OCI-M1 (cell line): ENCODE measurements at regions not wholly inside any gene's neighbourhood (a gene's known extent, or its start where the extent isn't known, plus 50 kb on each side); places are given as distances from the start of the nearest gene placed in this dataset.

ENCODE experiments used
- DNase-seq: peaks from one replicate; lab custom pipeline; 2025; lab: John Stamatoyannopoulos, UW

DNA sequence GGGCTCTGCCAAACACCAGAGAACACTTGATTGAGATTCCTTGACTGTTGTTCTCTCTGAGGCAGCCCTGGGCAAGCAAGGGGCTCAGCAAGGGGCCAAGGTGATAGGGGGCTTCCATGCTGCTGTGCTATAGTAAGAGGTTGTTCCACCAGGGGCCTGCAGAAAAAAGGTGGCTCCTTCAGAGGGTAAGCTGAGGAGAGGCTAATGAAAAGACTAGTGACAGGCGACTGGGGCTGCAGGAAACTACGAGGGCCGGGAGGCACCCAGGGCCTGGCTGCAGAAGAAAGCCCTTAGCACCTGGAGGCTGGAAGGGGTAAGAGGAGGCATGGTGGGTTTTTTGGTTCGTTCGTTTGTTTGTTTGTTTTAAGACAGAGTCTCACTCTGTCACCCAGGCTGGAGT, 88.0 kb upstream of the CTNNA1 start:
- DNase-seq, result no peak

DNA sequence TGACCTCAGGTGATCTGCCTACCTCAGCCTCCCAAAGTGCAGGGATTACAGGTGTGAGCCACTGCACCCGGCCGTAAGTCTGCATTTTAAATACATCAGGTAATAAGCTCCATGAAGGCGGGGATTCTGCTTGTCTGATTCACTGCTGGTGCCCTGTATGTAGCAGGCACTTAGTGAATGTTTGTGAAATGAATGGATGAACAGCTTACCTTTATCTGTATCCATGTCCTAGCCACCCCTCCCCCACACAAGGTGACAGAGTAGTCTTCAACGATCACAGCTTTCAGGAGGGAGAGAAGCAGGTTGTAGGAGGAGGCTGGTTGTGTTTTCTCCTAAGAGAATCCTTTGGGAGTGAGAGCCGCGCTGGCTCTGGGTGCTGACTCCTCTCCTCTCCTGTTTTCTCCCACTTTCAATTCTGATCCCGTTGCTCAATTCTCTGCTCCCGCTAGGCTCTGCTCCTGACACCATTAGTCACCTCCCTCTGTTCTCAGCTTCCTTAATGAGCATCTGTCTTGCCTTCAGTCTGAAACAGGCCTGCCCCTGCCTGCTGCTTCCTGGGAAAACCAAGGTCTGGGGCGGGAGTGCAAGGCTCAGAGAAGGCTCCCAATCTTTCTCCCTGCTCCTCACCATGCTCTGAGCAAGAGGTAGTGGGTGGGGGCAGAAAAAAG, 88.8 kb upstream of the CTNNA1 start:
- DNase-seq, result no peak

DNA sequence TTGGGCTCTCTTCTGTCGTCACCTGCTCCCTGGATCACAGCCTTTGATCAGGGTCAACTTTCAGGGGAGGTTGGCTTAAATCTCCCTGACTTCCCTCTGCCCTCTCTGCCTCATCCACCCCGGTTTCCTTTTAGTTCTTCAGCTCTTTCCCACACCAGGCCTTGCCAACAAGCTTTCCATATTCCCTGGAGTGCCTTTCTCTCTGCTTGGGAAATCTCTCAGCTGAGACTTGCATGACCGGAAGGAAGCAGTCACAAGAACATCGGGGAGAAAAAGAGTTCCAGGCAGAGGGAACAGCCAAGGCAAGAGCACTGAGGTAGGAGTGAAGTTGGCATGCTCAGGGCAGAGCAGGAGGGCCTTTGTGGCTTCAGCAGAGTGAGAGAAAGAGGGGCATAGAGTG, 88.4 kb upstream of the HSPA9 start:
- no peak for DNase-seq

- DNase-seq, result peak; percentile 31
Observed at GRCh38 chr5:138663009-138663408, 87.8 kb upstream of the HSPA9 start.

DNA sequence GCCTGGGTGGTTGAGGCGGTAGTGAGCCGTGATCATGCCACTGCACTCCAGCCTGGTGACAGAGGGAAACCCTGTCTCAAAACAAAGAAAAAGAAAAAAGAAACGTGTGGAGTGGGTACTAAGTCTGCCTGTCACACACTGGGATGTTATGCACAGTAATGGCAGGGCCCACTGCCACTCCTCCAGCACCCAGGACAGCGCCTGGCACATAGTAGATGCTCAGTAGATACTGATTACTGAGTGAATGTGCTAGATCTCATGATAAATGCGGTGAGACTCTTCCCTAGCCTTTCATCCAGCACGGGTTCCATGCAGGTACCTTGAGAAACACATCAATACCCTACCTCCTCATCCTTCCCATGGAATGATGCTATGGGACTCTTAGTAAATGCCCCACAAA, 87.4 kb upstream of the HSPA9 start:
- peak; percentile 31 for DNase-seq

DNA sequence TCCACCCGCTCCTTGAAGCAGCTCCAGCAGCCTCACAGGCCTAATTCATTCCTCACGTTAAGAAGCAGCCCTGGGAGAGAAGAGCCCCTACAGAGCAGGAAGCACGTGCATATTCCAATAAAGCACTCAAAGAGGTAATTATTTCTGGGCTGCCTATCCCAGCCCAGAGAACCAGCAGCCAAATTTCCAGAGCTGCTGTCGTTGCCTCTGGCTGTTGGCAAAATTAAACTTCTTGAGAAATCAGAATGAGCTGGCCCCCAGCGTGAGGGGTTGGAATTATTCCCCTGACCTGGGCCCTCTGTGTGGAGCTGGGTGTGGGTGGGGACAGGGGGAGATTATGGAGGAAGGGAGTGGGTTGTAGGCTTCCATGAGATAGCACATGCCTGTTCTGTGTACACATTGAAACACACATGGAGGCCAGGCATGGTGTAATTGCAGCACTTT, 86.8 kb upstream of the HSPA9 start:
- no peak for DNase-seq

GRCh38 chr5:138661291-138661960, 86.2 kb upstream of the HSPA9 start:
- DNase-seq, result no peak

DNA sequence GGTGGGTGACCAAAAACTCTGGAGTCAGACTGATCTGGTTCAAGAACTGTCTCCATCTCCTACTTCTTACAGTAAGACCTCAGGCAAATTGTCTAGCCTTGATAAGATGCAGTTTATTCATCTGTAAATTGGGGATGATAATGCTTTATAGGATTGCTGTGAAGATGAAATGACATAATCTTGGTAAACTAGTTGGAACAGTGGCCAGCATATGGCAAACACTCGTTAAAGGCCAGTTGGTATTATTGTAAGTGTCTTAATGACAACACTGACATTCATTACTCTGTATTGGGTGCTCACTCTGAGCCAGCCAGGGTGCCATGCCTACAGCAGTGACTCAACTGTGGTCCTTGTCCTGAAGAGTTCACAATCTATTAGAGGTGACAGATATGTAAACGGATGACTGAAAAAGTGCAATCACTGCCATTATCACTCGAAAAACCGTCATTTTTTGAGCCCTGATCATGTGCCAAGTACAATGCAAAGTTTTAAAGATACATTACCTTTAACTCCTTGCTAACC, 84.9 kb upstream of the HSPA9 start:
- no peak for DNase-seq

- no peak for DNase-seq
Observed at GRCh38 chr5:138659561-138659960, 84.4 kb upstream of the HSPA9 start.

DNA sequence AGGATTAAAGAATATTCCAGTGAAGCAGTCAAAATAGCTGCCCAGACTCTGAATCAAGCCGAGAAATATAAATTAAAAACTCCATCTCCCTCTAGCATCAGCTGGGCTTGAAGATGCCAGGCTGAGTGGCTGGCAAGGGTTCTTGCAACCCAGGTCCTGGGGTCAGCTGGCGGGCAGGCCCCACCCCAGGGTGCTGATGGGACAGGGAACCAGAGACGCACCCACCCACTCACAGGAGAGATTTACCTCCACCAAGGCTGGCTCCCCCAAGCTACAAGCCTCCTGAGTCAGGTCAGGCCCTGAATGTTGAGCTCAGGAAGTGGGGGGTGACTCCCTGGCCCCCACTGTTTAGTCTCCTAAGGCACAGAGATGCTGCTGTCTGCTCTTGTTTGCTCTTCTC, 83.9 kb upstream of the HSPA9 start:
- no peak for DNase-seq

DNA sequence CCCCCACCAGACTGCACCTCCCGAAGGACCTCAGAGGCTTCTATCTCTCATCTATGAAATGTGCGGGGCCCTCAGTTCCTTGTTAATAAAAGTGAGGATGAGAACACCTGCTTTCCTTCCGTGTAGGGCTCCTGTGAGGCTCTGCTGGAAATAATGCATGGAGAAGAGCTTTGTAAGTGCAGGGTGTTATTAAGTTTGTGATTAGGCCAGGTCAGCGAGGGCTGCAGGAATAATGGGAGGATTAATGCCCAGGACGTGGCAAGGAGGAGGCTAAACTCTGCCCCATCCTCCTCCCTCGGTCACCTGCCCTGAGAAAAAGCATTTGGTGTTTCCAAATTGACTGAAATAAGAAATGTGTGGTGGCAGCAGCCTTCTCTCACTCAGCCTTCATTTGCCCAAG, 83.5 kb upstream of the HSPA9 start:
- DNase-seq, result no peak

- no peak for DNase-seq
Observed at GRCh38 chr5:138657360-138657759, 82.2 kb upstream of the HSPA9 start.

GRCh38 chr5:138656916-138657315, 81.7 kb upstream of the HSPA9 start:
- no peak for DNase-seq

DNA sequence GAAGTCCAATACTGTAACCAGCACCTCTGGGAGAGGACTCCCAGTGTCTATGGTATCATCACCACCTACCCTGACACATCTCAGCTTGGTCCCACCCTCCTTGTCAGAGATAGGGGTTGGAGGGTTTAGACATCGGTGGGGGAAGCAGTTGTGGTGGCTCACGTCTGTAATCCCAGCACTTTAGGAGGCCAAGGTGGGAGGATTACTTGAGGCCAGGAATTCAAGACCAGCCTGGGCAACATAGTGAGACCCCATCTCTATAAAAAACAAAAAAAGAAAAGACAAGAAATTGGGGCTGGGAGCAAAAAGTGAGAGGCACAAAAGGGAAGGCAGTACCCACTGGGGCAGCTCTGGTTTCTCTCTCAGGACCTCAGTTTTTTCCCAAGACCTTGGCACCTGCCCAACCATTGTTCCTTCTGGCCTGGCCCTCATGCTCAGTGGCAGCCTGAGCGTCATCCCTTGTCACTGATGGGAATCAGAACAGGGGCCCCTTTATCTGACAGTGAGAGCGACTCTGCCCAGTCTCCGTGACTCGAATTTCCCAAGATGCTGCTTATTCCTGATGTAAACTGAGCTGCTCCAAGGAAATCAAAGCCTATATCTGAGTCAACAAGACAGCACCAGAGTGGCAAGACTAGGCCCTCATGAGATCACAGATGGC, 80.5 kb upstream of the HSPA9 start:
- DNase-seq, result no peak

- DNase-seq, result peak; percentile 83
Observed at GRCh38 chr5:138654281-138654867, 79.2 kb upstream of the HSPA9 start.

DNA sequence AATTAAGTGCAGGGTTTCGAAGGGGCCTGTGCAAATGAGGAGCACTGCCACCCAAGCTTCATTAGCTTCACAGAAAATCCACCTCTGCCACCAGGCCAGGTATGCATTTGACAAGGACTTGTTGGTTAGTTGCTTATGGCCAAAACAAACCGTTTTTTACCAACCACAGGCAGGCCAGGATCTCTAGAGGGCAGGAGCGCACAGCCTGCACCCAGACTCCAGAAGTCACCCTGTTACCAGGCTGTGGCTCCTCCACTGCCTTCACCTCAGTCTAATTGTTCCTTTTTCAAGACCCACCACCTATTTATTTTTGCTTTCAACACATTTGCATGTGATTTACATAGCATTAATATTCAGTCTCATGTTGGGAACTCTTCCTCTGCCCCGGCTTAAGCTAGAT, 78.3 kb upstream of the HSPA9 start:
- DNase-seq, result peak; percentile 51

DNA sequence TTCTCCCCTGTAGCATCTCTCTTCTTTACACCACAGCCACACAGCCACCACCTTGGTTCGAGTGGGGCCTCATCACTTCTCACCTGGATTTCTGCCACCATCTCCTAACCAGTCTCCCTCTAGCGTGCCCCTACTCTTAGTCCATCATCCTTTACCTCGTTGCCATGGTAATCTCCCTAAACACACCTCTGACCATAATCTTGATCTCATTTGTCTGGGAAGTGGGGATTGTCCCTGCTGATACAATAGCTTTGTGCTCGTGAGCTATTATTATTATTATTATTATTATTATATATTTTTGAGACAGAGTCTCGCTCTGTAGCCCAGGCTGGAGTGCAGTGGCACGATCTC, 76.5 kb upstream of the HSPA9 start:
- DNase-seq, result no peak

- DNase-seq, result no peak
Observed at GRCh38 chr5:138651058-138651766, 76.0 kb upstream of the HSPA9 start.

DNA sequence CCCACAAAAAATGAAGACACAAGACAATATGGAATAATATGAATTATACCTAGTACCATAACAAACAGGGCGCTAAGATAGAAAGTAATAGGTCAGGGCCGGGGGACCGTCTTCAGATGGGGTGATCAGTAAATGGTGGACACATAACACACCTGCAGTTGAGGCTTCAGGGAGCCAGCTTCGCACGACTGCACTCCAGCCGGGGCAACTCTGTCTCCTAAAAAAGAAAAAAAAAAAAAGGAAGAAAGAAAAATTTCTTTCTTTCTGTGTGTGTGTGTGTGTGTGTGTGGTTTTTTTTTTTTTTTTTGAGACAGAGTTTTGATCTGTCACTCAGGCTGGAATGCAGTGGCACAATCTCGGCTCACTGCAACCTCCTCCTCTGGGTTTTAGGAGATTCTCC, 75.0 kb upstream of the HSPA9 start:
- DNase-seq, result no peak

DNA sequence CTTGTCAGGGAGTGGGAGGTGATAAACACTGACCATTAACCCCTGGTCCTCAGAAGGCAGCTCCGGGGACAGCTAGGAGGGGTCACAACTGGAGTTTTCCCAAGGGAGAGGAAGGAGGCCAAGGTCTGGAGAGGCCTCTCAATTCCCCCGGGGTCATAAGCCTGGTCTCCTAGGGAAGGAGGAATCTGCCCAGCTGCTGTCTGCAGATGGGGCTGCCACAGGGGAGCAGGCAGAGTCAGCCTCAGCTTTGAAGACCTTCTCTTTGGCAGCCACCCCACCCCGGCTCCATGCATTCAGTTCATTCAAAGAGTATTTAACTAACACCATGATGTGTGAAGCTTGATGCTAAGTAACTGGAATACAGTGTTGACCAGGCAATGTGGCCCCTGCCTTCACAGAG, 74.6 kb upstream of the HSPA9 start:
- no peak for DNase-seq

DNA sequence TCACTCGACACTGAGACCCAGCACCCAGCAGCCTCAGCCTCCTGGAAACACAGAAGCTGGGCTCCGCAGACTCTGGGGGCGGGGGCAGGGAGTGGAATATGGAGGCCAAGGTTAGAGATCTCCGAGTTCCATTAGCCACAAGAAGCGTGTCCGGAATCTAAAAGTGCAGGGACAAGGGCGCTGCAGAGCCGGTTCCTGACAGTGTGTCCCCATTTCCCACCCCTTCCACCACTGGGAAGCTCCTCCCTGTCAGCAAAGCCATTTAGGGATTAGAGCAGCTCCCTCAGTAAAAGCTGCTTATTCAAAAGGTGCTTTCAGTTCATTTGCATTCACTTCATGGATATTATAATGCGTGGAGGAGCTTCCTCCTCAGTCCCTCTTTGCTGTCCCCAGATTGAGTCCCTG, 74.1 kb upstream of the HSPA9 start:
- DNase-seq, result no peak

DNA sequence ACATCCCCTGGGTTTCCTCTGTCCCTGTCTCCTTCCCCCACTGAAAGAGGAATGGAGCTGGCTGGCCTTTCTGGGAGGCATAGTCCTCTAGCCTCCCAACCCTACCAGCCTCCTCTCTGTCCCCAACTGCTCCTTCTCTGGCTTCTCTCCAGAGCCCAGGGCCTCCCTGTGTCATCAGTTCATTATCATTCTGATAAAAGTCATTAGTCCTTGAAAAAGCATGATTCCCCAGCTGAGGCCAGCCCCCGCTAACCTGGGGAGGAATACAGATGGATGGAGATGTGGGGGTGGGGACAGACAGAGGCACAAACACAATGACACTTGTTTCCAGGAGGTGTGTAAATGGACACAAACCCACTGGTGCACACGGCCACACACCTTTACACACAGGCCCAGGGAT, 73.6 kb upstream of the HSPA9 start:
- no peak for DNase-seq
